Tibial artery (tissue), 4 donors: ENCODE measurements at regions not wholly inside any gene's neighbourhood (a gene's known extent, or its start where the extent isn't known, plus 50 kb on each side); places are given as distances from the start of the nearest gene placed in this dataset.

Experiments used
- DNase-seq, 2 donors: peaks; one replicate each; pipeline ENCODE4 v3.0.0-alpha.2; 2019
- H3K27ac ChIP-seq, 2 donors: fragments of 200-600 bp; sonication (generic) in 1 of 2; 1 replicate in 1 of 2; 2 replicates in 1 of 2; pipeline ENCODE4 v1.5.1; 2018 to 2019; ENCODE audit warnings: mild to moderate bottlenecking in 1 of 2
- H3K27me3 ChIP-seq, 2 donors: fragments of 200-600 bp; sonication (generic) in 1 of 2; one replicate each; pipeline versions ENCODE4 v1.5.1 to v1.6.0; 2016 to 2019
- H3K36me3 ChIP-seq, 3 donors: fragments of 200-600 bp; sonication (generic) in 2 of 3; one replicate each; pipeline ENCODE4 v1.5.1; 2016 to 2019; ENCODE audit warnings: mild to moderate bottlenecking in 2 of 3
- H3K4me1 ChIP-seq, 4 donors: fragments of 200-600 bp; sonication (generic) in 2 of 4; 1 replicate in 3 of 4; 2 replicates in 1 of 4; pipeline ENCODE4 v1.5.1; 2016 to 2019
- H3K4me3 ChIP-seq, 2 donors: fragments of 200-600 bp; sonication (generic) in 1 of 2; 1 replicate in 1 of 2; 2 replicates in 1 of 2; pipeline ENCODE4 v1.5.1; 2018 to 2019; ENCODE audit warnings: mild to moderate bottlenecking in 2 of 2
- H3K9me3 ChIP-seq, 3 donors: fragments of 200-600 bp; sonication (generic) in 1 of 3; one replicate each; pipeline ENCODE4 v1.5.1; 2016 to 2019
- intact Hi-C: fragments of 100-400 bp; cut with DNase I; formaldehyde crosslinking; loops from one replicate; pipeline ENCODE4 v1.15.0; 2023; ENCODE audit warnings: low total_unique reads
- TF ChIP-seq, protein P1 (sequence below), 2 experiments: fragments of 200-600 bp in 1 of 2; fragments of 450-650 bp in 1 of 2; IDR thresholded peaks; one replicate each; pipeline ENCODE4 v1.5.1; 2017 to 2019; ENCODE audit warnings: antibody characterized with exemption in 2 of 2, mild to moderate bottlenecking in 1 of 2, moderate library complexity in 1 of 2

DNA sequence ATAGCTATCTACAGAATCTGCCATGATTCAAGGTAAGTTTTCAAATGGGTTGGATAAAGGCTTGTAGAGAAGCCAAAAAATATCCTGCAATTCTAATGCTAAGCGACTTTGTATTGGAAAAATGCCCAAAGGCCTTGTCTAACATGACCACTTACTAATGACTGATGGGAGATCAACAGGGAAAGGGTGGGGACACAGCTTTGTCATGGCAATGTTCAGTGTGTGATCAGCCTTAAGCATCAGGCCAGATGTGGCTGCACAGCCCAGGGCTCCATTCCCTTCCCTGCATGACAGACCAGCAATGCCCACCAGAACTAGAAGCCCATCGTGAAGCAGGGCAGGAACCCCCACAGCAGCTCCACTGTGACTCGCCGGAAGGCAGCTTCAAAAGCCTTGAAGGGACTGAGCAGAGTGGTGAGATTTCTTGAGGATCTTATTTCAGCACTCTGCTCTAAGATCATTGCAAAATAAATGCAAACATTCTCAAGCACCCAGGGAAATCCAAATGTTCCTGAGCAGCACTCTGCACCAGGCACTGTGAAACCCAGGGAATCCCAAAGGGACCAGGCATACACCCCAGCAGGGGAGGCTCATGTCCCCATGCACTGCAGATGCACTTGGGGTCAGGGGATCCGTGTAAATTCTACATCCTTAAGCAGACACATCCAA is 517.9 kb upstream of the SMIM21 start:
- Histone ChIP-seq H3K9me3 (peaks cover 0 to 11% (median 5%) of the 10 kb centered on the region in 3 donors), H3K4me3 (no peak overlapping the region), H3K4me1 (no peaks in the 10 kb centered on the region), H3K27me3 (no peaks in the 10 kb centered on the region), H3K27ac (no peak overlapping the region), H3K36me3 (no peaks in the 10 kb centered on the region)
- TF ChIP-seq, protein P1, sequence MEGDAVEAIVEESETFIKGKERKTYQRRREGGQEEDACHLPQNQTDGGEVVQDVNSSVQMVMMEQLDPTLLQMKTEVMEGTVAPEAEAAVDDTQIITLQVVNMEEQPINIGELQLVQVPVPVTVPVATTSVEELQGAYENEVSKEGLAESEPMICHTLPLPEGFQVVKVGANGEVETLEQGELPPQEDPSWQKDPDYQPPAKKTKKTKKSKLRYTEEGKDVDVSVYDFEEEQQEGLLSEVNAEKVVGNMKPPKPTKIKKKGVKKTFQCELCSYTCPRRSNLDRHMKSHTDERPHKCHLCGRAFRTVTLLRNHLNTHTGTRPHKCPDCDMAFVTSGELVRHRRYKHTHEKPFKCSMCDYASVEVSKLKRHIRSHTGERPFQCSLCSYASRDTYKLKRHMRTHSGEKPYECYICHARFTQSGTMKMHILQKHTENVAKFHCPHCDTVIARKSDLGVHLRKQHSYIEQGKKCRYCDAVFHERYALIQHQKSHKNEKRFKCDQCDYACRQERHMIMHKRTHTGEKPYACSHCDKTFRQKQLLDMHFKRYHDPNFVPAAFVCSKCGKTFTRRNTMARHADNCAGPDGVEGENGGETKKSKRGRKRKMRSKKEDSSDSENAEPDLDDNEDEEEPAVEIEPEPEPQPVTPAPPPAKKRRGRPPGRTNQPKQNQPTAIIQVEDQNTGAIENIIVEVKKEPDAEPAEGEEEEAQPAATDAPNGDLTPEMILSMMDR (IDR thresholded peaks at IDR 0.05) = no peak
- intact Hi-C loops = no loop called here
- DNase-seq = no peak

DNA sequence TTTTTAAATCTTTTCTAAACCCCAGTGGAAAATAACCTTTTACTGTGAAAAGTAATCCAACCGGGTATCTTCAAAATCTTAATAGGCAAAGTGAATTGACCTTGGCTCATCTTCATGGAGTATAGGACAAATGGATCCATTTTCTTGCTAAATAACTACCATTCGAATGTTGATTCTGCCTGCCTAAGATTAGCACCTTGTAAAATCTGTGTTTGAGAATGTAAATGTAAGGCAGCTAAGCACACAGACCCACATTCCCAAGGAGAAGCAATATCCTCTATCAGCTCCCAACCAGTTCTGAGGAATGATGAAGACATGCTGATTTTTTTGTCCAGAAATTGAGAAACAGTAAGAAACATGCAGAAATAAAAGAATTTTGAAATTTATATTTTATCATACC is 509.8 kb upstream of the SMIM21 start:
- Histone ChIP-seq H3K27ac (no peak overlapping the region), H3K36me3 (no peaks in the 10 kb centered on the region), H3K4me1 (no peaks in the 10 kb centered on the region), H3K4me3 (no peak overlapping the region), H3K27me3 (no peaks in the 10 kb centered on the region), H3K9me3 (no peaks in the 10 kb centered on the region)
- TF ChIP-seq, protein P1 (IDR thresholded peaks at IDR 0.05) = no peak
- intact Hi-C loops = no loop called here
- no peak for DNase-seq

DNA sequence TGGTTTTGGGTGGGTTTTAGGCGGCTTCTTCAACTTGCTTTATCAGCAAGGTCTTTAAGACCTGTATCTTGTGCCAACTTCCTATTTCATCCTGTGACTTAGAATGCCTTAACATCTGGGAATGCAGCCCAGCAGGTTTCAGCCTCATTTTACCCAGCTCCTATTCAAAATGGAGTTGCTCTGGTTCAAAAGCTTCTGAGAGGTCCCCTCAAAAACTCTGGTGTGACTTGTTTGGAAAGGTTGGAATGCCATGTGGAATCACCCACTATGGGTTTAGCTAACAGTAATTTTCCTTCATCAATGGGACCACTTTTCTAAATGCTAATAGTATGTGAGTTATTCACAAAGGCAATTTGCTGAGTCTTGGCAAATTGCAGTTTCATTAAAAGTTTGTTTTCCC is 509.4 kb upstream of the SMIM21 start:
- no peak overlapping the region for H3K4me3 ChIP-seq
- H3K27ac ChIP-seq = no peak overlapping the region
- no peaks in the 10 kb centered on the region for H3K9me3 ChIP-seq
- no peak for DNase-seq
- TF ChIP-seq, protein P1 (IDR thresholded peaks at IDR 0.05) = no peak
- intact Hi-C loops = no loop called here
- no peaks in the 10 kb centered on the region for H3K36me3 ChIP-seq
- H3K27me3 ChIP-seq = no peaks in the 10 kb centered on the region
- no peaks in the 10 kb centered on the region for H3K4me1 ChIP-seq

DNA sequence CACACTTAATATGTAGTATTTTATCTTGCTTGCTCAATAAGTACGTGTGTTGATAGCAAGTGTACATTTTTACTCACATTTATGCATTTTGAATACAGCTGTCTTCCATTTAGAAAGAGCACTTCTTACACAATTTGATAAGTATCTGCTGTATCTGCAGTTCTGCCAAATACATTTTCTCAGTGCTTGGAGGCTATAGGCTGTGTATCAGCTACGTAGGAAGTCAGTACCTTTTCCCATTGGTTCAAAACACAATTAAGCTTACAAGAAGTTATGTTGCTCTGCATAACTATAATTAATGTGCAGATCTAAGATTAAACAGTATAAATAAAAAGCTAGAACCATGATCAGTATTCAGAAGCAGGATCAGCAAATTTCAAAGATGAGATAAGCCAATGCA is 503.6 kb upstream of the SMIM21 start:
- Histone ChIP-seq H3K27me3 (no peaks in the 10 kb centered on the region), H3K9me3 (no peaks in the 10 kb centered on the region), H3K27ac (no peak overlapping the region), H3K4me3 (no peak overlapping the region), H3K36me3 (no peaks in the 10 kb centered on the region), H3K4me1 (no peaks in the 10 kb centered on the region)
- no peak for DNase-seq
- TF ChIP-seq, protein P1 (IDR thresholded peaks at IDR 0.05) = no peak
- intact Hi-C loops = no loop called here

DNA sequence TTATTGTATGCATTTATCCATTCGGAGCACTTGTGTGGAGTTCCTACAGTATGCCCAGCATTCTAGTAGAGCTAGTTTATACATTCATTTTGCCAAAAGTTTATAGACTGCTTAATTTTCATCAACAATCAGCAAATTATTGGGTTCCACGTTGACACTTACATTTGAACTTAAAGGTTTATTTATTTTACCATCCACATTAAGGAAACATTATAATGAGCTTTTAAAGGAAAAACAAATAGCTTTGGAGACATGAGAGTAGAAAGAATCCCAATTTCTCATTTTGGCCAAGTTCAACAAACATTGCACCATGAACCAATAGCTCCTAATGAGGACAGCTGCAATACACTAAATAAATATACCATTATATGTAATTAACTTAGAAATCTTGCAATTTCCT is 501.2 kb upstream of the SMIM21 start:
- no peaks in the 10 kb centered on the region for H3K36me3 ChIP-seq
- H3K4me3 ChIP-seq = no peak overlapping the region
- no peaks in the 10 kb centered on the region for H3K27me3 ChIP-seq
- TF ChIP-seq, protein P1 (IDR thresholded peaks at IDR 0.05) = no peak
- peaks cover 0 to 2% (median under 1%) of the 10 kb centered on the region in 4 donors for H3K4me1 ChIP-seq
- H3K27ac ChIP-seq = no peak overlapping the region
- intact Hi-C loops = no loop called here
- no peaks in the 10 kb centered on the region for H3K9me3 ChIP-seq
- no peak for DNase-seq

DNA sequence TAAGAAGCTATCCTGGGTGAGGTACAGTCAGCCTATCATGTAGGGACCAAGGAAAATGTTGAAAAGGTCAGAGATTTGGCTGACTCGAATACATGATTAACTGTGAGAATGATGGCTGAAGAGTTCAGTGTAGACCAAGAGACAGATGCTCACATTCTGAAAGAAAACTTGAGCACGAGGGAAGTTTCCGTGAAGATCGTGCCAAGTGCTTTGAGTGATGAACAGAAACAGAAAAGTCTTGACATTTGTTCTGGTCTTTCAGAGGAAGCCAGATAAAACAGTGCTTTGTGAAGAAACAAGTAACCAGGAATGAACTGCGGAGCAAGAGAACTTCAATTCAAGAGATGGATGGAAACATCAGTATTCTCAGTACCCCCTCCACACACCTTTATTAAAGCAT is 500.3 kb upstream of the SMIM21 start:
- Histone ChIP-seq H3K4me3 (no peak overlapping the region), H3K4me1 (peaks cover 0 to 12% (median 5%) of the 10 kb centered on the region in 4 donors), H3K27me3 (no peaks in the 10 kb centered on the region), H3K36me3 (no peaks in the 10 kb centered on the region), H3K27ac (no peak overlapping the region), H3K9me3 (no peaks in the 10 kb centered on the region)
- DNase-seq = no peak
- TF ChIP-seq, protein P1 (IDR thresholded peaks at IDR 0.05) = no peak
- intact Hi-C loops = no loop called here
